Ammon's horn (tissue), 1 donor: ENCODE measurements at regions not wholly inside any gene's neighbourhood (a gene's known extent, or its start where the extent isn't known, plus 50 kb on each side); places are given as distances from the start of the nearest gene placed in this dataset.

Source experiments
- DNase-seq: peaks from one replicate; pipeline ENCODE4 v3.0.0-alpha.2; 2016; ENCODE audit warnings: low spot score

GRCh38 chr4:56086073-56086541, 137.4 kb downstream of the CEP135 start:
- DNase-seq: no peak

GRCh38 chr4:56085275-56085674, 136.5 kb downstream of the CEP135 start:
- no peak for DNase-seq

GRCh38 chr4:56084851-56085250, 136.1 kb downstream of the CEP135 start:
- DNase-seq: no peak
